H1 (cell line): ENCODE measurements at regions not wholly inside any gene's neighbourhood (a gene's known extent, or its start where the extent isn't known, plus 50 kb on each side); places are given as distances from the start of the nearest gene placed in this dataset.

Experiments
- CTCF ChIA-PET: fragments of 300-600 bp; sonication (Branson Sonifier 250); formaldehyde crosslinking; loops from one replicate; lab custom pipeline; 2021; ENCODE audit not compliant: partially characterized antibody; lab: Charles Lee
- POLR2A ChIA-PET: fragments of 300-600 bp; sonication (Branson Sonifier 250); formaldehyde crosslinking; loops from one replicate; lab custom pipeline; 2021; ENCODE audit warnings: inconsistent platforms; ENCODE audit not compliant: partially characterized antibody; lab: Charles Lee
- DNase-seq, 2 experiments: peaks; one replicate each; pipeline versions ENCODE4 v3.0.0 to v3.0.0-alpha.2; 2010 to 2022; ENCODE audit warnings: low spot score in 2 of 2, low read depth in 1 of 2, mixed read lengths in 1 of 2
- FAIRE-seq: peaks from 2 replicates; lab custom pipeline; 2011; peaks lifted over from hg19 to GRCh38; lab: Jason Lieb, UNC
- H2AFZ ChIP-seq: 2 replicates; pipeline ENCODE4 v1.8.1; 2012; ENCODE audit warnings: low read length, inconsistent platforms
- H2AK5ac ChIP-seq: 2 replicates; pipeline ENCODE4 v1.6.1; 2013; ENCODE audit warnings: low read depth, low read length
- H2BK120ac ChIP-seq: replicated peaks from 2 replicates; pipeline ENCODE3; 2013; ENCODE audit warnings: low read depth, low read length, inconsistent platforms
- H2BK12ac ChIP-seq: 2 replicates; pipeline ENCODE4 v1.6.1; 2013; ENCODE audit warnings: low read depth, low read length
- H2BK15ac ChIP-seq: 2 replicates; pipeline ENCODE4 v1.6.1; 2013; ENCODE audit warnings: low read length
- H2BK20ac ChIP-seq: 2 replicates; pipeline ENCODE4 v1.6.1; 2013; ENCODE audit warnings: low read length
- H2BK5ac ChIP-seq: 2 replicates; pipeline ENCODE4 v1.6.1; 2013; ENCODE audit warnings: low read depth, low read length
- H3K14ac ChIP-seq: 2 replicates; pipeline ENCODE4 v1.6.1; 2013; ENCODE audit warnings: inconsistent platforms; ENCODE audit not compliant: insufficient read length
- H3K18ac ChIP-seq: 2 replicates; pipeline ENCODE4 v1.6.1; 2013; ENCODE audit warnings: low read length; ENCODE audit errors: extremely low read depth
- H3K23ac ChIP-seq: 2 replicates; pipeline ENCODE4 v1.6.1; 2013; ENCODE audit warnings: inconsistent platforms; ENCODE audit not compliant: insufficient read length
- H3K23me2 ChIP-seq: 2 replicates; pipeline ENCODE4 v1.6.1; 2013; ENCODE audit warnings: low read depth, low read length
- H3K27ac ChIP-seq: 2 replicates; pipeline ENCODE4 v1.6.1; 2011; ENCODE audit warnings: low read depth, low read length, inconsistent platforms
- H3K27me3 ChIP-seq, 4 experiments: replicated peaks in 1 of 4; 1 replicate in 1 of 4; 2 replicates in 3 of 4; pipeline versions ENCODE4 v1.6.1 to v1.8.1; 2011 to 2013; ENCODE audit warnings: low read length in 3 of 4, mild to moderate bottlenecking in 3 of 4, inconsistent platforms in 2 of 4, mixed read lengths in 2 of 4, moderate library complexity in 1 of 4; ENCODE audit not compliant: control insufficient read depth in 3 of 4, insufficient read depth in 3 of 4; ENCODE audit errors: extremely low read depth in 1 of 4
- H3K36me3 ChIP-seq, 4 experiments: 2 replicates each; pipeline versions ENCODE4 v1.6.1 to v1.8.1; 2011 to 2013; ENCODE audit warnings: mild to moderate bottlenecking in 4 of 4, low read length in 3 of 4, moderate library complexity in 2 of 4, control low read depth in 1 of 4, inconsistent platforms in 1 of 4; ENCODE audit not compliant: insufficient read depth in 4 of 4, control insufficient read depth in 2 of 4
- H3K4ac ChIP-seq: replicated peaks from 2 replicates; pipeline ENCODE3; 2013; ENCODE audit warnings: low read length, low read depth, mixed read lengths, inconsistent platforms; ENCODE audit not compliant: insufficient read length
- H3K4me1 ChIP-seq, 4 experiments: replicated peaks in 1 of 4; 1 replicate in 1 of 4; 2 replicates in 3 of 4; pipeline versions ENCODE4 v1.6.1 to v1.8.1; 2011 to 2013; ENCODE audit warnings: low read length in 3 of 4, inconsistent platforms in 2 of 4, mixed read lengths in 1 of 4; ENCODE audit not compliant: insufficient read depth in 4 of 4, control insufficient read depth in 3 of 4
- H3K4me2 ChIP-seq, 2 experiments: 2 replicates each; pipeline versions ENCODE4 v1.6.1 to v1.8.1; 2011 to 2013; ENCODE audit warnings: low read depth in 2 of 2, low read length in 2 of 2, control low read depth in 1 of 2, inconsistent platforms in 1 of 2, mild to moderate bottlenecking in 1 of 2; ENCODE audit not compliant: insufficient read depth in 1 of 2
- H3K4me3 ChIP-seq, 4 experiments: fragments of 200-600, 300-600 bp in 1 of 4; sonication (generic), shearing (Covaris generic), sonication (Bioruptor Twin) in 1 of 4; 2 replicates each; pipeline versions ENCODE4 v1.5.1 to v1.8.1; 2011 to 2016; ENCODE audit warnings: low read length in 4 of 4, low read depth in 3 of 4, control low read depth in 2 of 4, inconsistent platforms in 2 of 4, mild to moderate bottlenecking in 2 of 4, mixed read lengths in 1 of 4, moderate library complexity in 1 of 4; ENCODE audit not compliant: insufficient read depth in 2 of 4; ENCODE audit errors: extremely low read depth in 1 of 4
- H3K56ac ChIP-seq: replicated peaks from 2 replicates; pipeline ENCODE3; 2013; ENCODE audit warnings: low read depth, mild to moderate bottlenecking, mixed read lengths, low read length, inconsistent platforms; ENCODE audit not compliant: insufficient read length
- H3K79me1 ChIP-seq: 2 replicates; pipeline ENCODE4 v1.6.1; 2013; ENCODE audit warnings: low read depth, low read length, control low read depth
- H3K79me2 ChIP-seq, 2 experiments: 2 replicates each; pipeline versions ENCODE4 v1.6.1 to v1.8.1; 2012 to 2013; ENCODE audit warnings: low read length in 2 of 2, mild to moderate bottlenecking in 2 of 2, inconsistent platforms in 1 of 2; ENCODE audit not compliant: insufficient read depth in 2 of 2, control insufficient read depth in 1 of 2
- H3K9ac ChIP-seq, 4 experiments: replicated peaks in 1 of 4; 1 replicate in 1 of 4; 2 replicates in 3 of 4; pipeline versions ENCODE4 v1.6.1 to v1.8.1; 2011 to 2013; ENCODE audit warnings: low read depth in 3 of 4, low read length in 3 of 4, control low read depth in 2 of 4, mild to moderate bottlenecking in 2 of 4, moderate library complexity in 2 of 4, inconsistent platforms in 1 of 4; ENCODE audit errors: extremely low read depth in 1 of 4
- H3K9me3 ChIP-seq, 2 experiments: 2 replicates each; pipeline versions ENCODE4 v1.6.1 to v1.8.1; 2012 to 2013; ENCODE audit warnings: mild to moderate bottlenecking in 2 of 2, moderate library complexity in 2 of 2, control low read depth in 1 of 2, inconsistent platforms in 1 of 2, low read depth in 1 of 2, low read length in 1 of 2, mixed read lengths in 1 of 2; ENCODE audit not compliant: insufficient read depth in 2 of 2
- H4K20me1 ChIP-seq, 2 experiments: replicated peaks in 1 of 2; 2 replicates each; pipeline versions ENCODE3 to v1.8.1; 2011 to 2013; ENCODE audit warnings: inconsistent platforms in 2 of 2, low read length in 2 of 2, mild to moderate bottlenecking in 1 of 2; ENCODE audit not compliant: insufficient read depth in 2 of 2, control insufficient read depth in 1 of 2
- H4K5ac ChIP-seq: 2 replicates; pipeline ENCODE4 v1.6.1; 2013; ENCODE audit warnings: low read length, low read depth, mixed read lengths, inconsistent platforms; ENCODE audit not compliant: insufficient read length
- H4K8ac ChIP-seq: 2 replicates; pipeline ENCODE4 v1.8.0; 2013; ENCODE audit warnings: mild to moderate bottlenecking, moderate library complexity, low read length, inconsistent platforms; ENCODE audit not compliant: insufficient read depth; ENCODE audit errors: extremely low read depth
- H4K91ac ChIP-seq: replicated peaks from 2 replicates; pipeline ENCODE3; 2013; ENCODE audit warnings: low read length, mixed read lengths, inconsistent platforms; ENCODE audit not compliant: insufficient read length
- BRCA1 ChIP-seq: IDR thresholded peaks from 2 replicates; pipeline ENCODE4 v1.6.1; 2012; ENCODE audit warnings: low read depth, low read length, improper control_type of control experiment
- GTF2F1 ChIP-seq: IDR thresholded peaks from 2 replicates; pipeline ENCODE4 v1.6.1; 2012; ENCODE audit warnings: low read depth, low read length, improper control_type of control experiment, borderline replicate concordance
- KDM1A ChIP-seq: fragments of 200-600, 300-600 bp; sonication (generic); IDR thresholded peaks from 2 replicates; pipeline ENCODE4 v1.7.1; 2016; ENCODE audit warnings: mild to moderate bottlenecking, low read length, borderline replicate concordance
- KDM4A ChIP-seq: IDR thresholded peaks from one replicate; pipeline ENCODE4 v1.7.1; 2012; ENCODE audit warnings: low read depth, mild to moderate bottlenecking, moderate library complexity, low read length, inconsistent platforms; ENCODE audit not compliant: severe bottlenecking
- NANOG ChIP-seq: IDR thresholded peaks from 2 replicates; pipeline ENCODE4 v1.6.1; 2011; ENCODE audit warnings: low read length, low read depth, mild to moderate bottlenecking, inconsistent platforms; ENCODE audit not compliant: insufficient read depth, poor library complexity, severe bottlenecking
- POLR2A ChIP-seq, 2 experiments: IDR thresholded peaks; 1 replicate in 1 of 2; 2 replicates in 1 of 2; pipeline ENCODE4 v1.6.1; 2011; ENCODE audit warnings: low read depth in 2 of 2, low read length in 2 of 2, mild to moderate bottlenecking in 2 of 2; ENCODE audit errors: control extremely low read depth in 1 of 2
- RFX5 ChIP-seq: IDR thresholded peaks from 2 replicates; pipeline ENCODE4 v1.6.1; 2011; ENCODE audit warnings: low read depth, low read length, improper control_type of control experiment, borderline replicate concordance
- SIX5 ChIP-seq: IDR thresholded peaks from 2 replicates; pipeline ENCODE4 v1.6.1; 2011; ENCODE audit warnings: mild to moderate bottlenecking, low read depth, low read length
- SP1 ChIP-seq: IDR thresholded peaks from 2 replicates; pipeline ENCODE4 v1.6.1; 2011; ENCODE audit warnings: low read depth, low read length
- SP2 ChIP-seq: IDR thresholded peaks from 2 replicates; pipeline ENCODE4 v1.6.1; 2012; ENCODE audit warnings: mild to moderate bottlenecking, low read length, inconsistent platforms
- SRF ChIP-seq: IDR thresholded peaks from 2 replicates; pipeline ENCODE4 v1.6.1; 2011; ENCODE audit warnings: mild to moderate bottlenecking, low read depth, low read length, moderate library complexity
- TBP ChIP-seq: IDR thresholded peaks from 2 replicates; pipeline ENCODE4 v1.6.1; 2011; ENCODE audit warnings: low read depth, low read length, improper control_type of control experiment
- TEAD4 ChIP-seq: IDR thresholded peaks from 2 replicates; pipeline ENCODE4 v1.6.1; 2012; ENCODE audit warnings: low read depth, low read length, inconsistent platforms, mixed read lengths
- WGBS, 2 experiments: shearing (Covaris generic) in 1 of 2; methylation state at CpG; one replicate each; pipeline versions ENCODE4 v1.1.6 to v1.1.7; 2013 to 2015; ENCODE audit warnings: low lambda C conversion rate in 2 of 2, mixed read lengths in 2 of 2, inconsistent platforms in 1 of 2, low coverage in 1 of 2, missing lambda C conversion rate in 1 of 2; ENCODE audit not compliant: insufficient replicate concordance in 2 of 2, insufficient coverage in 1 of 2, insufficient read length in 1 of 2; ENCODE audit errors: extremely low coverage in 1 of 2, missing lambda C conversion rate in 1 of 2; 5-methylcytosine and 5-hydroxymethylcytosine counted together
- TF ChIP-seq, protein P1 (sequence below): IDR thresholded peaks from 2 replicates; pipeline ENCODE4 v1.6.1; 2012; ENCODE audit warnings: low read length, inconsistent platforms

DNA sequence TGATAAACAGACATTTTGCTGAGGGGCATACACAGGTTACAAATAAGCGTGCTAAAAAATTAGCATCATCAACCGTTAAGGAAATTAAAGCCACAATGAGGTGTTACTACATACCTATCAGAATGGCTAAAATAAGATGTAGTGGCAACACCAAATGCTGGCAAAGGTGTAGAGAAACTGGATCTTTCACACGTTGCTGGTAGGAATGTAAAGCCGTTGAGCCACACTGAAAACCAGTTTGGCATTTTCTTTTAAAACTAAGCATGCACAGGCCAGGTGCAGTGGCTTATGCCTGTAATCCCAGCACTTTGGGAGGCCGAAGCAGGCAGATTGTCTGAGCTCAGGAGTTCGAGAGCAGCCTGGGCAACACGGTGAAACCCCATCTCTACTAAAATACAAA lies 67.0 kb upstream of the SYK start:
- no peak overlapping the region for H2BK20ac ChIP-seq
- no peak overlapping the region for H4K8ac ChIP-seq
- H3K14ac ChIP-seq = no peak overlapping the region
- no peaks in the 10 kb centered on the region for H4K20me1 ChIP-seq
- H2BK12ac ChIP-seq = no peak overlapping the region
- no peak overlapping the region for H3K18ac ChIP-seq
- H2BK120ac ChIP-seq = no peak overlapping the region
- no peak overlapping the region for H4K5ac ChIP-seq
- no peaks in the 10 kb centered on the region for H3K36me3 ChIP-seq
- no peak overlapping the region for H3K23ac ChIP-seq
- no peak overlapping the region for H3K4ac ChIP-seq
- ChIA-PET CTCF (no interaction called here), POLR2A (no interaction called here)
- no peak overlapping the region for H2BK15ac ChIP-seq
- no peak overlapping the region for H2AFZ ChIP-seq
- no peaks in the 10 kb centered on the region for H3K79me2 ChIP-seq
- no peak overlapping the region for H3K9ac ChIP-seq
- DNase-seq = no peak
- H4K91ac ChIP-seq = no peak overlapping the region
- H3K27me3 ChIP-seq = no peaks in the 10 kb centered on the region
- H3K79me1 ChIP-seq = no peaks in the 10 kb centered on the region
- 97% methylated on average over 7 of the region's 7 CpGs; no CpG with 5 or more reads in 1 of the 2 experiments for WGBS, 2 experiments
- no peak for FAIRE-seq
- H3K23me2 ChIP-seq = no peaks in the 10 kb centered on the region
- no peak overlapping the region for H2AK5ac ChIP-seq
- H3K56ac ChIP-seq = no peak overlapping the region
- H3K4me3 ChIP-seq = no peak overlapping the region
- TF ChIP-seq KDM1A = no peak
- no peak for TF ChIP-seq NANOG
- TF ChIP-seq SIX5 = no peak
- TF ChIP-seq, protein P1, sequence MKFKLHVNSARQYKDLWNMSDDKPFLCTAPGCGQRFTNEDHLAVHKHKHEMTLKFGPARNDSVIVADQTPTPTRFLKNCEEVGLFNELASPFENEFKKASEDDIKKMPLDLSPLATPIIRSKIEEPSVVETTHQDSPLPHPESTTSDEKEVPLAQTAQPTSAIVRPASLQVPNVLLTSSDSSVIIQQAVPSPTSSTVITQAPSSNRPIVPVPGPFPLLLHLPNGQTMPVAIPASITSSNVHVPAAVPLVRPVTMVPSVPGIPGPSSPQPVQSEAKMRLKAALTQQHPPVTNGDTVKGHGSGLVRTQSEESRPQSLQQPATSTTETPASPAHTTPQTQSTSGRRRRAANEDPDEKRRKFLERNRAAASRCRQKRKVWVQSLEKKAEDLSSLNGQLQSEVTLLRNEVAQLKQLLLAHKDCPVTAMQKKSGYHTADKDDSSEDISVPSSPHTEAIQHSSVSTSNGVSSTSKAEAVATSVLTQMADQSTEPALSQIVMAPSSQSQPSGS = no peak
- no peak for TF ChIP-seq TEAD4
- no peak for TF ChIP-seq KDM4A
- TF ChIP-seq POLR2A (IDR thresholded peaks at IDR 0.05; ENCODE audit: control extremely low read depth in 1 of 2, low read depth in 2 of 2, low read length in 2 of 2) = no peak
- TF ChIP-seq SP2 = no peak
- no peak for TF ChIP-seq GTF2F1
- no peak for TF ChIP-seq BRCA1
- TF ChIP-seq SRF = no peak
- no peak for TF ChIP-seq TBP
- no peak for TF ChIP-seq RFX5
- TF ChIP-seq SP1 = no peak
- peaks cover 12 to 19% of the 10 kb centered on the region in 2 experiments for H3K9me3 ChIP-seq
- no peak overlapping the region for H3K4me2 ChIP-seq
- no peaks in the 10 kb centered on the region for H3K4me1 ChIP-seq
- no peak overlapping the region for H2BK5ac ChIP-seq
- no peak overlapping the region for H3K27ac ChIP-seq
